CD4-positive, alpha-beta T cell treated with Interleukin-12 subunit alpha and Interleukin-12 subunit beta, for 1 hour (primary cell): ENCODE measurements at regions not wholly inside any gene's neighbourhood (a gene's known extent, or its start where the extent isn't known, plus 50 kb on each side); places are given as distances from the start of the nearest gene placed in this dataset.
"Not testable (repeated sequence)": the region's sequence is repeated elsewhere in the genome, so short reads cannot be mapped to it uniquely, and the experiment has no call there.

Experiments used
- DNase-seq: peaks from one replicate; pipeline ENCODE4 v3.0.0-alpha.2; 2020

DNA sequence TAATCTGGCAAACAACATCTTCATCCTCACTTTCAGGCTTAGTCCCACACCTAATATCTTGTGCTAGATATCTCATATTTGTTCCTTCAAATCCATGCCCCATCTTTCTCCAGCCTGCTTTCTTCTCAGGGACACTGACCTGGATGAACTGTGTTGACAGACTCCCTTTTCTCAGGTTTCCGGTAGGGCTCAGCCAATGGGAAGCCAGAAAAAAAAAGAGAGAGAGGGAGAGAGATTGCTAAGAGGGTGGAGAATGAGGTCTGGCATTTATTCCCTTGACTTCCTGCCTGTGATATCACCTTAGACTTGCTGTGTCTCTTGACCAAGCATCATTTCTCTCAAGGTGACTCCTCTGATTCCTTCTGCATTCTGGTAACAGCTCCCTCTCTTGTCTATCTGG, 145.6 kb upstream of the ABI3BP start:
- no peak for DNase-seq

DNA sequence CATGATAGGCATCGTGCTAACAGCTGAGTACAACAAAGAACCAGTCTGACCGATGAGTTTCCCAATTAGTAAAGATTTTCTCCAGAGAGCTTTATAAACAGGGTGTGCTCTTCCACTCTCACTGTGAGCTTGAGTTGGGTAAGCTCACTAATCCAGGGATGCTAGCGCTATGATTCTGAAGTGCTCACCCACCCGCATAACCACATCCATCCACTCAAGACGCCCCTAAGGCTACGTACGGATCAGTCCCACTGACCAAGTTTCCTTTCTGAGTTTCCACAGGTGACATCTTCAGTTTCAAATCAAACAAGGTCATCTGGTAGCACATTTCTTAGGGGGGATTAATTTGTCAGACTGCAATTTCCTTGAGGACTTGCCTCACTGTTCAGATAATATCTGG, 141.1 kb upstream of the ABI3BP start:
- DNase-seq: no peak

DNA sequence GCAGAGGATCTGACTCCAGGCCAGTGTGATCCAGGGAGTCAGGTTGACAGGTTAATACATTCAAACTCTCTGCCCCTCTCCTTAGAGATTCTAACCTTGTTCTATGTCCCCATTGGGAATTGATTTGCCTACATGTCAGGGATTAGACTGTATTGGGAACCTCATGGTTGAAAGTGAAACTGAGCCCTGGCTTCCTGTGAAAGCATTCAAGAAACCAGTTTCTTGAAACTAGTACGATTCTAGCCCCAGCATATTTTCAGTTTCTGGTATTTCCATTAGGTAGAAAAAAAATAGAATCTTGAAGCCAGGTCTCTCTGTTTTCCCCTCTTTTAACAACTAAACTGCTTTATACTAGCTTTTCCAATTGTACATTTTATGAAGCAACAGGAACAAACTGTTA, 140.4 kb upstream of the ABI3BP start:
- no peak for DNase-seq

DNA sequence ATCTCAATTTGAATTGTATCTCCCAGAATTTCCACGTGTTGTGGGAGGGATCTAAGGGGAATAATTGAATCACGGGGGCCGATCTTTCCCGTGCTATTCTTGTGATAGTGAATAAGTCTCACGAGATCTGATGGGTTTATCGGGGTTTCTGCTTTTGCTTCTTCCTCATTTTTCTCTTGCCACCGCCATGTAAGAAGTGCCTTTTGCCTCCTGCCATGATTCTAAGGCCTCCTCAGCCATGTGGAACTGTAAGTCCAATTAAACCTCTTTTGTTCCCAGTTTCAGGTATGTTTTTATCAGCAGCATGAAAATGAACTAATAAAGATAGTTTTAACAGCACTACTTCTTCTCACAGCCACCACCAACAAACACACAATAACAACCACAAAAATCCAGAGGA, 140.0 kb upstream of the ABI3BP start:
- DNase-seq: not testable (repeated sequence)

DNA sequence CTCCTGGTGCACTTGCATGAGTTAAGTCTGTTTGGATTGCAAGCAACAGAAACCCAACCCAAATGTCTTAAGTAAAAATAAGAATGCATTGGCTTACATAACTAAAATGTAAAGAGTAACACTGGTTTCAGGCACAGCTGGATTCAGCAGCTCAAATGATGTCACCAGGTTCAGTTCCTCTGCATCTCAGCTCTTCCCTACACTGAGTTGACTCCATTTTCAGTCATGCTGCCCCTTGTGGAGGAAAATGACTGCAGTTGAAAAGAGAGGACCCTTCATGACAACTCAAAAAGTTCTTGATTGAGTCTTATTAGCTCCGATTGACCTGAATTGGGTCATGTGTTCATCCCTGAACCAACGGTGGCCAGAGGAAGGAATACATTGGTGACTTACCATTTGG, 138.5 kb upstream of the ABI3BP start:
- DNase-seq: no peak

DNA sequence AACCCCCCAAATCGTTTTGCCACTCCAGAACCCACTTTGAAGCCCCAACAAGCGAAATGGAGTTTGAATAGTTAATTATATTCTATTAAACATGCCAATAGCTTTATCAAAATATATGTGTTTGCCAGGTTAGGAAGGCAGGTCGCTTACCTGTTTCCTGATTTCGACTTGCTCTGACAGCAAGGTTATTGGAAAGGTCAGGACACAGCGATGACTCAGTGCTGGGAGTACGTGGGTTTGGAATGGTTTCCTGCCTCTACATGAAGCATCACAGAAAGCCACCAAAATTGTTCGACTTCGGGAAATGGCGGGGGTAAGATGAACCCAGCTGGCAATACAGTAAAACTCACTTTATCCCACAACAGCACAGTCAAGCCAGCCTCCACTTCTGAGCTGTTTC, 135.6 kb upstream of the ABI3BP start:
- no peak for DNase-seq

DNA sequence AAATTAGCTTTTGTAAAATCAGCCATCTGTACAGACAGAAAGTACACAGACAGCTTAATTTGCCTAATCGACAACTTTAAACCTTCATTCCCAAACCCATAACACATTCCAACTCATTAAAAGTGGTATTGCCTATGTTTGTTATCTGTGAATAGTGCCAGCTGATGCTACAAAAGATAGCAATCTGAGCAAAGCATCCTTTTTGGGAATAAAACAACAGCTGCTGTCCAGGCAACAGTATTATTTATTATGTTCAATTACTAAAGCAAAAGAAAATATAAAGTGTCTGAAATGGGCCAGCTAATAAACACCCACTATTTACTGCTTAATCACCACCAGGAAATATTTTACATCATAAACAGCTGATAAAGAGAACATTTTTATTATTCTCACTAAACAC, 134.8 kb upstream of the ABI3BP start:
- DNase-seq: no peak

DNA sequence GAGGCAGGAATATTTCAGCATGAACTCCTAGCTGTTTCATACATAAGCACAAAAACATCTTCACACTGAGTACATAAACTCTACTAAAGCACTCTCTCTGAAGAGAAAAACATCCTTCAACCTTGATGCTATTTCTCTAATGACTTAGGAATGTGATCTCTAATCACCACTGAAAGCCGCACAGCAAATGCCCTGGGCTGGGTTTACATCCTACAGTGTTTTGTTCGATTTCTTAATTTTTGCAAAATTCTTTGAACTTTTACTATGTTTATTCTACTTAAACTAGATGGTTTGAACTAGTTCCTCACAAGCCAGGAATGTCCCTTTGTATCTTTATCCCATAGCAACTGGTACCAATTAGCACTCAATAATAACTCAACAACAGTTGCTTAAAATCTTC, 130.9 kb upstream of the ABI3BP start:
- no peak for DNase-seq

DNA sequence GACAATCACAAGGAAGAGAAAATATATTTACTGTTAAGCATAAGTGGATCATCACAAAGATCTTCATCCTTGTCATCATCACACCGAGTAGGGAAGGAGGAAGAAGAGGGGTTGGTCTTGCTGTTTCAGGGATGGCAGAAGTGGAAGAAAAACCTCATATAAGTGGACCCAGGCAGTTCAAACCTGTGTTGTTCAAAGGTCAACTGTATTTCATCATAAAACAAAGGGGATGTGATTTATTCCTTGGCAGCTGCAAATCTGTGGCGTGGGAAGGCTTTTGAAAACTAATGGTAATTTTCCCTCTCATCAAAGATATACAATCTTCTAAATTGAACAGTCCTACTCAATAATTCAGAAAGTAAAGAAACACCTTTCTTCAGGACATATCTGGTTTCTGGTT, 129.9 kb upstream of the ABI3BP start:
- DNase-seq: no peak

DNA sequence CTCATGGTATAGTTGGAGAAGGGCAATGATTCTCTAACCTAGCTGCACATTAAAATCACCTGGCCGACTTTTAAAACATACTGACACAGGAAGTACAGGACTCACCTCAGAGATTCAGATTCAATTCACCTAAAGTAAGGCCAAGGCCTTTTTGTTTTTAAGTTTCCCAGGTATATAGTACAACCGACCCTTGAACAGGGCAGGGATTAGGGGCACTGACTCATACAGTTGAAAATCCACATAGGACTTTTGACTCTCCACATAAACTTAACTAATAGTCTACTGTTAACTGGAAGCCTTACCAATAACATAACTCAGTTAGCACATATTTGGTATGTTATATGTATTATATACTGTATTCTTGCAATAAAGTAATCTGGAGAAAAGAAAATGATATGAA, 129.5 kb upstream of the ABI3BP start:
- no peak for DNase-seq

DNA sequence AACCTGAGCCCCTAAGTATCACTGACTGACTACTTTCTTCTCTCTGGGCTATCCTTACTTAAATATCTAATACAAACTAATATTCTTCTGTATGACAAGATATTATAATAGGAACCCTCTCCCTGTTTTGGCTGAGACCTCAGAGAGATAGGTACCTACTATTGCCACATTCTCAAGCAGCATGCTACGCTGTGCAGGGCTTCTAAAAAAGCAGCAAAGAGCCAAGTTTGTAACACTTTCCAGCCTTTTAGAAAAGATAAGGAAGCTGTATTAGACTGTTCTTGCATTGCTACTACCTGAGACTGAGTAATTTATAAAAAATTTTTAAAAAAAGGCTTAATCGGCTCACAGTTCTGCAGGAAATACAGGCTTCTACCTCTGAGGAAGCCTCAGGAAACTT, 126.8 kb upstream of the ABI3BP start:
- DNase-seq: no peak

DNA sequence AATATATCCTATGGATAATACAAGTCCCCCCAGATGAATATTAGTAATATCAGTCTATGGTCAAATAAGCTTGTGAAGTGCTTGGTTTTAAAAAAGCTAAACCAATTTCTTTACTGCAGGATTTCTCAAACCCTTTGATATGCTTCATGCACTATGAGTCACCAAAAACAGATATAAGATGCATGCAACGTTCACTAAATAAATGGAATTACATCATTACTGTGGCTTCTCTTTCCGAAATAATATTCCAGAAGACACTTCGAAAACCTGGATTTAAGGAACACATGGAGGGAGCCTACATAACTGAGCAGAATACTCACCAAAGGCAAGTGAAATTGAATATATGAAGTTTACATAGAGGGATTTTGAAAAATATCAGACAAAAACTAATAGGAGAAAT, 126.3 kb upstream of the ABI3BP start:
- no peak for DNase-seq

DNA sequence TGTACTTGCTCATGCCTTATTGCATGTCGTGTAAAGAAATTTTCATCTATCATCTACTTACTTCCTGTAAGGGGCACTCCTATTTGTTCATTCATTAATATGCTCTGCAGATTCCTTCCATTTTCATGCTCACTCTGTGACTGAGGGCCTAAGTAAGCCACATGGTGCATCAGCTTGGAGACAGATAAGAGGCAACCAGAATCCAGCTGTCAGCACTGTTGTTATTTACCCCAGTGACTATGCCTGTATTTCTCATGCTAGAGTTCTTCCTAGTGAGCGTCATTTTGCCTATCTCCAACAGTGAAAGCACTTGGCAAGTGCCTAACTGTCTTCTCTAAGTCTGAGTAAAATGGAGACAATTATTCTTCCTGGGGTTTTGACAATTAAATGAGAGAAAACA, 124.8 kb upstream of the ABI3BP start:
- no peak for DNase-seq

DNA sequence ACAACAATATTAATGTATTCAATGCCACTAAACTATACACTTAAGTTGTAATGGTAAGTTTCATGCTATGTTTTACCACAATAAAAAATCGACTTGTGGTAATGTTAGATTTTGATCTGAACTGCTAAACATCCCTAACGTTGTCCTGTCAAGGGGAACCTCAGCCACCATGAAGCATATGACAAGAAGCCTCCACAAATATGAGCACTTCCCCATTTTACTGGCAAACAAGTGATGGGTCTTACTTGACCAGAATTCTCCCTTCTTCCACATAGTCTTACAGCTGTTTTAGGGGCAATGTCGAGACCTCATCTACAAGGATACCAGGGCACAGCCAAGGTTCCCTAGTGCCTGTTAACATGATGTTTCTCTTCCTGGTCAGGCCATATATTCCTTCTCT, 124.2 kb upstream of the ABI3BP start:
- DNase-seq: no peak

DNA sequence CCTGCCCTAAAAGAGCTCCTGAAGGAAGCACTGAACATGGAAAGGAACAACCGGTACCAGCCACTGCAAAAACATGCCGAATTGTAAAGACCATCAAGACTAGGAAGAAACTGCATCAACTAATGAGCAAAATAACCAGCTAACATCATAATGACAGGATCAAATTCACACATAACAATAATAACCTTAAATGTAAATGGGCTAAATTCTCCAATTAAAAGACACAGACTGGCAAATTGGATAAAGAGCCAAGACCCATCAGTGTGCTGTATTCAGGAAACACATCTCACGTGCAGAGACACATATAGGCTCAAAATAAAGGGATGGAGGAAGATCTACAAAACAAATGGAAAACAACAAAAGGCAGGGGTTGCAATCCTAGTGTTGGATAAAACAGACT, 117.1 kb upstream of the ABI3BP start:
- not testable (repeated sequence) for DNase-seq

DNA sequence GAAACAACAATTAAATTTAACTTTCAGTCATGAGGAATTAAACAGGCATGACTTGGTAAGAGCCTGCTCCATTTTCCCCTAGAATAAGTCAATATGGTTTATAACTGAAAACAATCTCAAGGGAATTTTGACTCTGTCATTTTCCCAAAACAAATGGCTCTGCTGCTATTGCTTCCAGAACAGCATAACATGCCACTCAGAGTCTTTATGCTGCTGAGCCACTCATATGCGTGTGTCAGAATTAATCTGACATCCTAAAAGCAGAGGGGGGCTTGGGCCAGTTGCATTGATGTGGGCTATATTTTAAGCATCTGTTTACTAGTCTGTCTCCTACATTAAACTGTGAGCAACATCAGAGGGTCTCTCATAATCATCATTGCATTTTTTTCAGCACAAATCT, 111.1 kb upstream of the ABI3BP start:
- DNase-seq: no peak

DNA sequence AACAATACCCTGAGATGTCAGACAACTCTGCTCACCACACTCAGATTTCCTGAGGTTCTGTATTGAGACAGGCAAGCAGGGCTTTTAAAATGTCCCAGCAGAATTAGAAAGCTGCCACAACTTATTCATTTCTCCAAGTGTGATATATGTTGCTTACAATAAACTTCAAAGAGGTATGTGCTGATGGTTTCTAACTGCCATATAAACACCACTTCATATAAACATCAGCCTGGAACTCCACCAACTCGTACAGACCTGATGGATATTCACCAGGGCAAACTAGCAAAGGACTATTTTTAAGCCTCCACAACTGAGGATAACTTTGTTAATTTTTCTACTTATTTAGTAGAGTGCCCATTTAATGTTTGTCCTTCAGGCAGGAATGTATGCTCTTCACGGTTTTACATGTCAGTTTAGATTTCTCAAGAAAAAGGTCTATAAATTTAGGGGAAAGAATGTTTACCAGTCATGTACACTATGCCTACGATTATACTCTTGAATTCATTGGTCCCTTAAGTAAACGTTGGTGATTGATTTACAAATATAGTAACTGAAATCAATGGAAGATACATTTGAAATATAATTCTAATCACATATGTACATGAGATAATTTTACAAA, 109.6 kb upstream of the ABI3BP start:
- DNase-seq: no peak

DNA sequence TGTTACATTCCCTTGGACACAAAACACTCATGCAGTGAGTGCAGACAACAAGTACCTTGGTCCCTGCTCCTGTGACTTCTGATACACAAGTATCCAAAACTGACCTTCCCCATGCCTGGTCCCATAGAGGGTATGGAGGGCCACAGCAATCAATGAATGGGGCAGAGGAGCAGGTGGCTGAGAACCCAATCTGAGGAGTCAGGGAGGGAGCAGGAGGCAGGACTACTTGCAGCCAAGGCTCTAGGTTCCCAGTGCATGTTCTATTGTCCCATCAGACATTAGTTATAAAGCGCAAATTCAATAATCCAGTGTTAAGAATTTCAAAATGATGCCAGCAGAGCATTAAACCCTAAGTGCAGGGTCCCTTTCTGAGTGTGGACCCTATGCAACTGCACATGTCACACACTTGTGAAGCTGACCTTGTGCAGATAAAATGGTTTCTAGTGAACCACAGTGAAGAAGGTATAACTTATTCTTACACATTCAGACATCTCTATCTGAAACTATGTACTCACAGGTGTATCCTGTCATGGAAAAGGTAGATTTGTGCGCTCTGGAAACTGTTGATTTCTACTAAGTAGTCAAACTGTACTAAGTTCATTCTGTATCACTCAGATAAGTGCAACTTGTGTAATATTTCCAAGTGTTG, 107.3 kb upstream of the ABI3BP start:
- DNase-seq: no peak

DNA sequence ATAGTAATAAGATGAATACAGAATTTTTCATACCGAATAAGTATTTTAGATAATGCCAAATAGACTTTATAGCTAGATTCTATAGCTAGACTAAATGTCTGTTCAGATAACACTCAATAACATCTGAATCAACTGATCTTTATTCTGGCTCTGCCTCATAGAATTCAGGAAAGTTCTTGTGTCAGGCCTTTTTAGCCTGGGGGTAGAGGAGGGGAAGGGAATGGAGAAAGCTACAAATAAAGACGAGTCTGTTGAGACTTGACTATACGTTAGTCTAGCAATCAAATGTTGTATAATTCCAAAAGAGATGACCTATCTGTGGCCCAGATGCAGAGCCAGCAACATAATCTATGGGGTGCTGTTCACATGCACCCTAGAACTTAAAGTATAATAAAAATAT, 106.6 kb upstream of the ABI3BP start:
- no peak for DNase-seq

DNA sequence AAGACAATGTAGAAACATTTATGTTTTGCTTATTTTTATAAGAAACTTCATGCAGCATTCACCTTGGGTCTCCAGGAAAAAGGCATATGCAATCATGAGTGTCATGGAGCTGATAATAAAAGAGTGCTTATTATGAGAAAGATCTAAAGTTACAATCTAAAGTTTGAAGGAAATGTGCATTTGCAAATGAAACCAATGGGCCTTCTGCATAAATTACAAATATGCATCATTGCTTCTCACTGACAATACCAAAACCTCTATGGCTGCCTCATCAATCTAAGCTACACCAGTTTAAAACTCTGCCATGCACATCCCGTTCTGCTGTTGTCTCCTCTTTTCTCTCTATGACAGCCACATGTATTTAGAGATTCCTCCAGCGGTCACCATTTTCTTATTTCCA, 103.2 kb upstream of the ABI3BP start:
- no peak for DNase-seq

DNA sequence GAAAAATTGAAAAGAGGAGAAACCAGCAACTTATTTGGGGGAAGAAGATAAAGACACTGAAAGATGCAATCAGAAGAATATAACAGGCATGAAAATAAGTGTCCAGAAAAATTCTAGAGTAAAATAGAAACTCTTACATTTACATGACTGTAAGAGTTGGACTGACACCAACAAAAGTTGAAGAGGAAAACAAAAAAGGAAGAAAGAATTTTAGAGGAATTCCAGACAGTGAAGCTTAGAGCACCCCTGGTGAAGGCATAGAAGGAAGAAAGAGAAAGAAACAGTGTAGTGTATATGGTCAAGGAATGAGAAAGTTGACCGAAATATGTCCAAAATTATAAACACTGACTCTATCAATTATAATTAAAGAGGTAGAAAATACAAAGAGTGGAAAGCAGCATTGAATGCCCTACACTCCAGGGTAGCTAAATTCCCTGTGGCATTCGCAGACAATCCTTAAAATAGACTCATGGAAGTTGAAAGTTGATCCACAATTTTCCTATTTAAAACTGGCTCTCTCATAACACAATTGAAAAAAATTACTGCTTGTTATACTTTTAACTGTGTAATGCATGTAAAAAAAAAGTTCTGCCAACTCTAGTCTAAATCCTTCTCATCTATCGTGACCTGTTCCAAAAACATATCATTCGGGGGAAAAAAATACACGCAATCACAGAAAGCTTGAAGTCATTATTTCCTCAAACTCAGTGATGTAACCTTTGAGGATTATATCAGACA, 102.6 kb upstream of the ABI3BP start:
- no peak for DNase-seq

DNA sequence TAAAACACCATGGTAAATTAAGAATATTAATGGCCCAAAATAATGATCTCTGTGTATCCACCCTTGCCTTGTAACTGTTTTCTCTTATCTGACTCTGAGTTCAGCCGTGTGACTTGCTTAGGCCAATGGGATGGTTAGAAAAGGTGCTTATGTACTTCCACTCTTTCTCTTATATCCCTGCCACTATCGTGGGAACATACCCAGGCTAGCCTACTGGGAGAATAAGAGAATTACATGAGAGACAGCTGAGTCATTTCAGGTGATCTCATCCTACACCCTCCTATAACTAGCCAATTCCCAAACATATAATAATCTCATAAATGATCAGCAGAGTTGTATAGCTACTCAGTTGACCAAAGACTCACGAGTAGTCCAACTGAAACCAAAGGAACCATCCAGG, 98.3 kb upstream of the ABI3BP start:
- DNase-seq: no peak

DNA sequence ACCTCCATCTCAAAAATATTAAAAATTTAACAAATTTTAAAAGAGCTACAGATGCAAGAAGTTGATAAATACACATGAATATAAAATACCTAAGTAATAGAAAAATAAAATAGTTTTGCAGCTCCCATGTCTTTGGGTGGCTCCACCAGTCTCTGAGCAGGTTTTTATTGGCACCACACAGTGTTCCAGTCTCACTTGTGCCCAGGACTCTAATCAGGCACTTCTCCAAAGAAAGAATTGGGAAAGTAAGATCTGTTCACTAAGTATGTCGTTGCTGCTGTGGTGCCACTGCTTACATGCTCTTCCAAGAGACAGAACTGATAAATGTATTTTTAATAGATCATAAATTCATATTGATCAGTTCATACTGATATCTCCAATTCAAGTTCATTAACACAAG, 92.5 kb upstream of the ABI3BP start:
- no peak for DNase-seq

DNA sequence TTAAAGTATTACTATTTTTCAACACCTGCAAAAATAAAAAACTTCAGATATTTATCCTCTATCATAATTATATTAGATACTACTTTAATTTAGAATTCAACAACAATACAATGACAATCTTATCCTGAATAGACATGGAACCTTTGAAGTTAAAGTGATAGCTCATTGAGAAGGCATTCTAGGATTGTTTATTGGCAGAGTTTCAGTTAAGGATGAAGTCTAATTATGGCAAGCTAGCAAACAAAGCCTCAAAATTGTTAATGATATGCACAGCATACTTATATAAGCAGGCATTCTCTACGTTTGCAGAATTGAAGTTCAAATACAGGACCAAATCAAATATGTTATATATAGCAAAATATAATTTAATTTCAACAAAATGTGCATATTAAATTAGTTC, 91.2 kb upstream of the ABI3BP start:
- no peak for DNase-seq

DNA sequence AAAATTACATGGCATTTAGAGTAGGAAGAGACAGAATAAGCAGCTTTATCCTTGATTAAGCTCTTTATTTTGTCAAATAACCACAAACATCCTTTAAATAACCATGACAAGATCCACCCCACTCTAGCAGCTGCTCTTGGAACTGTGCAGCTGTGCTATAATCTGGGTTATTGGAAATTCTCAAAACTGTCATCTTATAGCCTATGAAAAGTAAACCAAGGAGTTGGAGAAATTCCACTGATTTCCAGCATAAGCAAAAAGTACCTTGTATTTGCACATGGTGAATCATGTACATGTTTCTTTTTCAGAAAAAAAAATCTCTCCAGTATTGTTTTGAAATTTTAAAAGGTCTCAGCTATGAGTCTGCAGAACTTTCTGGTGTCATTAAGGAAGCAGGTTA, 88.8 kb upstream of the ABI3BP start:
- DNase-seq: no peak
